ENCODE measurements at regions not wholly inside any gene's neighbourhood (a gene's known extent, or its start where the extent isn't known, plus 50 kb on each side); places are given as distances from the start of the nearest gene placed in this dataset.
"Not testable (repeated sequence)": the region's sequence is repeated elsewhere in the genome, so short reads cannot be mapped to it uniquely, and the experiment has no call there.

DNA sequence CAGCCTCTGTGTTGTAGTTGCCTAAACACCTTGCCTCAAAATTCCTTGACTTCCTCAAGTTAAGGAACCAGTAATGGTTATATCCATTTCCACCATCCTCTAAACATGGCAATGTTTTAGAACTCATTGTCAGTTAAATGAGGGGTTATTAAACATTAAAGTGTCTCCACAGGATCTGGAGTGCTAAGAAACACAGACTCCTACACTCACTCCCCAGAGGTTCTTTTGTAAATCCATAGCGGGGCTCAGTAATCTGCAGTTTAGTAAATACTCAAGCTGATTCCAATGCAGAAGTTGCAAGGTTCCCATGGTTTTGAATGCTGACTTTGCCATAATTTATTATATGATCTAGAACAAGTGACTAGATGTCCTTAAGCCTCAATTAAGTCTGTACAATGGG lies 245.5 kb downstream of the GPAT3 start:
- no peak for DNase-seq (ENCODE audit: low read depth)

DNA sequence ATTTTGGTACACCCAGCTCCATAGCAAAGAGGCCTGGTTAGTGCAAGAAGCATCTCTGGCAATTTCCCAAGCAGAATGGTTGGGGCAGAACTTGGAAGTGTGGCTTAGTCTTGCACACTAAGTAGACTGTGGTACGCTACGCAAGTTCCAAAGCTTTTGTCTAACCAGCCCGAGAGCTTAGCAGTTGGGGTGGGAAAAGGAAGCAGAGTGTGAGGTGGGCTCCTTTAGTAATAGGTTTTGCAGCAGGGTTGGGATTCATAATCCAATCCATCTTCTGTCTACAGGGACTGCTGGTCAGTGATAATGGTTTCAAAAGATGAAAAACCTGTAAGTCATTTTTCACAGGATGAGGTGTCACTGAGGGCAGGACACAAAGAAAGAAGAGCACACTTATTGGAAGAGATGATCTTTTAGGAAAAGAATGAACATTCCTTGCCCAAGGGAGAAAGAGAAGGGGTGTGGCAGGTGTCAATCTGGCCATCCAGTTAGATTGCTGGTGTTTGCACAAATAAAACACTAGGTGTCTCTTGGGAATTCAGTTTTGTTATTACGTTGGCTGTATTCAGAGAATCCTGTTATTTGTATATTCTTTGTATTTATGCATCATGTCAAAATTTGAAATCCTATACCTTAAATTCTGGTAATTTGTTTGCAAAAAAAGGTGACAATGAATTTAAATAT lies 244.3 kb downstream of the GPAT3 start:
- DNase-seq (ENCODE audit: low read depth), result no peak

GRCh38 chr4:83779103-83780052 lies 243.5 kb downstream of the GPAT3 start:
- DNase-seq (ENCODE audit: low read depth), result no peak

DNA sequence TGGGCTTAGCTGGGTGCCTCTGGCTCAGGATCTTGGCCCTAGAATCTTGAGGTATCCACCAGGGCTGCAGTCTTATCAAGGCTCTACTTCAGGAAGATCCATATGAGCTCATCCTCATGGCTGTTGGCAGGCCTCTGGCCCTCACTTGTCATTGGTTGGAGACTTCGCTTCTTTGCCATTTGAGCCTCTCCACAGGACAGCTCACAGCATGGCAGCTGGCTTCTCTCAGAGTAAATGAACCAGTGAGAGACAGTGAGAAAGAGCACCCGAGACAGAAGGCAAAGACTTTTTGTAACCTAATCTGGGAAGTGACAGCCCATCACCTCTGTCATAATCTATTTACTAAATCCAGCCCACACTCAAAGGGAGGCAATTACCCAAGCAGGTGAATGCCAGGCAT lies 236.8 kb downstream of the GPAT3 start:
- no peak for DNase-seq (ENCODE audit: low read depth)

GRCh38 chr4:83771113-83771705 lies 235.3 kb downstream of the GPAT3 start:
- DNase-seq (ENCODE audit: low read depth), result peak; percentile 5

- no peak for DNase-seq (ENCODE audit: low read depth)
Measured at GRCh38 chr4:83768146-83768545, 232.2 kb downstream of the GPAT3 start.

DNA sequence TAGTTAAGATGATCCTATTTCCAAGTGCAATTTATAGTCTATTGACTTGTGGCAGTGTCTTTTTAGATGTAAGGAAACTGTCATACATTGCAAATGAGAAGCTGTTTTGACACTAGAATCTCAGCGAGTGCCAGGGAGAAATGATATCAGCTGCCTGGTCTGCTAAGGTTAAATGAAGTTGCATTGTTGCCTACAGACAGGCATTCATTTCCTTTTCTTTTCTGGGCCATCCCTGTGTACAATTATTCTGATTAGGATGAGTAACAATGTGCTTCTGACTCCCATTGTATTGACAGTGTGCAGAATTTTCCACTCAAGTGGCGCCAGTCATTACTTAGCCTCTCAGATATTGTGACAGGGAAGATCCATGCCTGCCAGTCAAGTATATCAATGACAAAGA lies 231.2 kb downstream of the GPAT3 start:
- no peak for DNase-seq (ENCODE audit: low read depth)

DNA sequence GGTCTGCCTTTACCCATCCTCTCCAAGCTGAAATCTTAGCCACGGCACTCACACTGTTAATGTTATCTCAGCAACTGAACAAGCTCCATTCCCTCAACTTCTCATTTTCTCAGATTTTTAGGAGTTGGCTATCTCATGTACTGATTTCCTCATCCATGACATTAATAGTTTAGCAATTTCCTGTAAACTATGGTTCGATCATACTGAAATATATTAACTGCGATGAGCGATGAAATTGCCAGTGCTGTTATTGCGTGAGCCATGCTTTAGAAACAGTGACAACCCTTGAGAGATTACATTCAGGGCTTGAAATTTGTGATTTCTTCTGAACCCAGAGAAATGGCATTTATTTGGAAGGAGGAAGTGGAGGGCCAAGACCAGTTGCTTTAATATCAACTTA lies 223.7 kb downstream of the GPAT3 start:
- no peak for DNase-seq (ENCODE audit: low read depth)

- DNase-seq (ENCODE audit: low read depth), result no peak
Measured at GRCh38 chr4:83758285-83758684, 222.4 kb downstream of the GPAT3 start.

- no peak for DNase-seq (ENCODE audit: low read depth)
Measured at GRCh38 chr4:83757121-83757621, 221.3 kb downstream of the GPAT3 start.

DNA sequence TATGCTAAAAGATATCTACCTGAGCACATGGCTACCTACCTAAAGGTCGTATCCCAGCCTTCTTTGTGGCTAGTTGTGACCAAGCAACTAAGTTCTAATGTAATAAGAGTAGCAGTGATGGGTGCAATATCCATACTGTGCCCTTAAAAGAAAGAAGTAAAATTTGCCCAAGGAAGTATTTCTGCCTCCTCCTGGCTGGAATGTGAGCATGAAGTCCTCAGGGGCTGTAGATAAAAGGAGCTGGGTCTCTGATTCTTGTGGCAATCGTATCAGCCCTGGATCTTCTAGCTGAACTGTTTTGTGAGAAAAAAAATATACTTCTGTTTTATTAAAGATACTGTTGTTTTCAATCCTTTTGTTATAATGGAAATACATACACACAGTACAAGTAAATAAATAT lies 217.4 kb downstream of the GPAT3 start:
- DNase-seq (ENCODE audit: low read depth), result no peak

GRCh38 chr4:83751336-83751949 lies 215.5 kb downstream of the GPAT3 start:
- DNase-seq (ENCODE audit: low read depth), result no peak

DNA sequence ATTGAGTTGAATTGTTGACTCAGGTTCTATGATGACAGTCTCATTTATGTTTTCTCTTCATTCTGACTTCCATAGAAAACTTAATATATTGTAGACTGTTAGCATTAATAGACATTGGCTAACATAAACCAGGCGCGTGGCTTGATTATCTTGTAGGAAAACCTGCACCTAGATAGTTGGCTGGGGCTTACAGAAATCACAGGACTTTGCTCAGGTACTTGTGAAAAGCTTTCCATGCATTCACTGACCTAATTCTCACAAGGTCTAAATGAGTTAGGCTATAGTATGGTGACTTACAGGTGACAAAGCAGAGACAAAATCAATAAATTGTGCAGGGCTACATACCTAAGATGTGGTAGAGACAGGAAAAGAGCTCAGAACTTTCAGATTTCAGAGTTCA lies 212.8 kb downstream of the GPAT3 start:
- no peak for DNase-seq (ENCODE audit: low read depth)

GRCh38 chr4:83738895-83739294 lies 203.0 kb downstream of the GPAT3 start:
- no peak for DNase-seq (ENCODE audit: low read depth)

GRCh38 chr4:83734576-83734975 lies 198.7 kb downstream of the GPAT3 start:
- DNase-seq (ENCODE audit: low read depth), result no peak

DNA sequence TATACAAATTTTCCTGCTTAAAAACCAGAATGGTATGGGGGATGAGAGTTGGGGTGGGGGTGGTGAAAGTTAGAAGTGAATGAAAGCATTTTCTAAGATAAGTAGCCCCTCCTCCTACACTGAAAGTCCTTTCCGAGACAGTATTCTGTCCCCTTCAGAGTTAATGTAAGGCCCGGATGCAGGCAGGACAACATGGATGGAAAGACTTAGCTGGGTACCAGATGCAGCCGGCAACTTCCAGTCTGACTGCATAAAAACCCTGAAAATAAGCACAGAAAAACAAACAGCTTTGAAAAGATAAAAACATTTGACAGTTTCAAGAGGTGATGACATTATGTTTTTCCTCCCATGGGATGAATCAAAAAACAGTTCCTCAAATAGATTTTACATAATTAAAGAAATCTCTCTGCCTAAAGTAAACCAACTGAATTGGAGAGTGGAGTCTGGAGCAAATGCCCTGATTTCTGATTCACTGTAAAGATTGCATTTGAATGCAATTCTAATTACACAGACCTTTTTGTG lies 196.3 kb downstream of the GPAT3 start:
- no peak for DNase-seq (ENCODE audit: low read depth)

DNA sequence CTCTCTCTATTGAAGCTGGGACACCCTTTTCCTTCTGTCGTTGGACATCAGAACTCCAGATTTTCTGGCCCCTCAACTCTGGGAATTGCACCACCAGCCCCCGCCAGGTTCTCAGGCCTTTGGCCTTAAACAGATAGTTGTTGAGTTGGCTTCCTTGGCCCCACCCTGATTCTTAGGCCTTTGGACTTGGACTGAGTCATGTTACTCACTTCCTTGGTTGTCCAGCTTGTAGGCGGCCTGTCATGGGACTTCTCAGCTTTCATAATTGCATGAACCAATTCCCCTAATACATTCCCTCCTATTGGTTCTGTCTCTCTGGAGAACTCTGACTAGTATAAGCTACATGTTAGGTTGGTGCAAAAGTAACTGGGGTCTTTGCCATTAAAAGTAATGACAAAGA lies 195.7 kb downstream of the GPAT3 start:
- DNase-seq (ENCODE audit: low read depth), result no peak

- not testable (repeated sequence) for DNase-seq (ENCODE audit: low read depth)
Measured at GRCh38 chr4:83730958-83731357, 195.1 kb downstream of the GPAT3 start.

GRCh38 chr4:83728191-83728590 lies 192.3 kb downstream of the GPAT3 start:
- DNase-seq (ENCODE audit: low read depth), result no peak

- DNase-seq (ENCODE audit: low read depth), result no peak
Measured at GRCh38 chr4:83725336-83726085, 189.6 kb downstream of the GPAT3 start.

Measured in forelimb muscle (tissue), 1 donor.